Activated naive CD8-positive, alpha-beta T cell treated with anti-CD3 and anti-CD28 coated beads for 36 hours (primary cell): ENCODE measurements at regions not wholly inside any gene's neighbourhood (a gene's known extent, or its start where the extent isn't known, plus 50 kb on each side); places are given as distances from the start of the nearest gene placed in this dataset.

ENCODE experiments used
- DNase-seq: peaks from one replicate; pipeline ENCODE4 v3.0.0; 2021
- H3K27ac Mint-ChIP-seq: one replicate; pipeline ENCODE4 v1.8.0; 2022; ENCODE audit warnings: mild to moderate bottlenecking, moderate library complexity, mixed read lengths
- H3K27me3 Mint-ChIP-seq: one replicate; pipeline ENCODE4 v1.8.0; 2022; ENCODE audit warnings: mild to moderate bottlenecking, mixed read lengths
- H3K36me3 Mint-ChIP-seq: one replicate; pipeline ENCODE4 v1.8.0; 2021; ENCODE audit warnings: mild to moderate bottlenecking, mixed read lengths
- H3K4me1 Mint-ChIP-seq: one replicate; pipeline ENCODE4 v1.8.0; 2021; ENCODE audit warnings: mixed read lengths
- H3K4me3 Mint-ChIP-seq: one replicate; pipeline ENCODE4 v1.8.0; 2022; ENCODE audit warnings: mild to moderate bottlenecking, moderate library complexity, mixed read lengths
- H3K9me3 Mint-ChIP-seq: one replicate; pipeline ENCODE4 v1.8.0; 2022; ENCODE audit warnings: mixed read lengths

DNA sequence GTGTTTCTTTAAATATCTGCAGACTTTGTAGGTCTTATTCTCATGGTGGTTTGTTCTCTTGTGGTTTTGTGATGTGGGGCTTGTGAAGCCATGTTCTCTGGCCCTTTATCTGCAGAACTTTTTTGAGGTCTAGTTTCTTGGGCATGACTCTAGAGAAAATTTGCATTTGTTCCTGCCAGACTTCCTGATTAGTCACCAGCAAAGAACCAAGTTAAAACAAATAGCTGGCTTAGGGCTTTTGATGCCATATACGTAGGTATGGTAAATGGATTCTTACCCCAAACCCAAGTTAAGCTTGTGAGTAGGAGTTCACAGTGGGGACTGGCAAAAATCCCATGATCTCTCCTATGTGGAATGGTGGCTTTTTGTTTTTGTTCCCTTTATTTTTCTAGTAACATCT lies 68.7 kb upstream of the IRX3 start:
- no peak for DNase-seq
- peaks cover 9% of the 10 kb centered on the region for H3K9me3 Mint-ChIP-seq
- H3K4me1 Mint-ChIP-seq: no peaks in the 10 kb centered on the region
- no peaks in the 10 kb centered on the region for H3K36me3 Mint-ChIP-seq
- no peak overlapping the region for H3K27ac Mint-ChIP-seq
- H3K4me3 Mint-ChIP-seq: no peak overlapping the region
- peaks cover 18% of the 10 kb centered on the region for H3K27me3 Mint-ChIP-seq

DNA sequence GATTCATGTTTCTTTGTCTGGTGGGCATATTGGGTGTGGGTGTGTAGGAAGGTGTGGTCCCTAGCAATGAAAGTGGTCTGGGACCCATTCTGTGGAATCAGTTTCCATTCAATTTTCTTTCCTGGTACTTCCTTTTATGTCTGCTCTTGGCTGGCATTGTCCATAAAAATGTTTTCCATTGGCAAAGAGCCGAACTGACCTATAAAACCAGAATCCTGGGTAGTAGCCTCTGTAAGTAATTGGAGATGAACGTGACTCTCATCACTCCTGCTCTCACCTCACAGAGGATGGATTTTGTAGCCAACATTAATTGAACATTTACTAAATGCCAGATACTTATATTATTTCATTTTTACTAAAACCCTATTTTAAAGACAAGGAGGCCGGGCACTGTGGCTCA lies 66.5 kb upstream of the IRX3 start:
- H3K27ac Mint-ChIP-seq: no peak overlapping the region
- H3K4me1 Mint-ChIP-seq: no peaks in the 10 kb centered on the region
- H3K36me3 Mint-ChIP-seq: no peaks in the 10 kb centered on the region
- H3K9me3 Mint-ChIP-seq: peaks cover 9% of the 10 kb centered on the region
- peaks cover 12% of the 10 kb centered on the region for H3K27me3 Mint-ChIP-seq
- DNase-seq: no peak
- H3K4me3 Mint-ChIP-seq: no peak overlapping the region

- DNase-seq: no peak
- Mint-ChIP-seq H3K36me3 (no peaks in the 10 kb centered on the region), H3K4me1 (no peaks in the 10 kb centered on the region), H3K9me3 (peaks cover 9% of the 10 kb centered on the region), H3K27ac (no peak overlapping the region), H3K4me3 (no peak overlapping the region), H3K27me3 (peaks cover 19% of the 10 kb centered on the region)
Measured at GRCh38 chr16:54351171-54351570, 64.6 kb upstream of the IRX3 start.

DNA sequence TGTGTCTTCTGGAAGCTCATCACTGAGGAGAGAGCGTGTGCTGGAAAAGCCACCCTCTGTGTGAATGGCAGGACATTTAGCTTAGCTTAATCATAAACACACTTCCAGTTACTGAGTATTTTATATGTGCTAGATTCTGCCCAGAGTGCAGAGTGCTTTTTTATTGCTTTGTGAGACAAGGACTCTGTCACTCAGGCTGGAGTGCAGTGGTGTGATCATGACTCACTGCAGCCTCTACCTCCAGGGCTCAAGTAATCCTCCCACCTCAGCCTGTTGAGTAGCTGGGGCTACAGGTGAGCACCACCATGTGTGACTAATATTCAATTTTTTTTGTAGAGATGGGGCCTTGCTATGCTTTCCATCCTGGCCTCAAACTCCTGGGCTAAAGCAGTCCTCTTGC lies 61.4 kb upstream of the IRX3 start:
- Mint-ChIP-seq H3K27me3 (peaks cover 24% of the 10 kb centered on the region), H3K36me3 (no peaks in the 10 kb centered on the region), H3K4me1 (no peaks in the 10 kb centered on the region), H3K27ac (no peak overlapping the region), H3K4me3 (no peak overlapping the region), H3K9me3 (peaks cover 2% of the 10 kb centered on the region)
- no peak for DNase-seq

GRCh38 chr16:54346041-54346440 lies 59.5 kb upstream of the IRX3 start:
- Mint-ChIP-seq H3K4me1 (no peaks in the 10 kb centered on the region), H3K27ac (no peak overlapping the region), H3K9me3 (no peaks in the 10 kb centered on the region), H3K4me3 (no peak overlapping the region), H3K36me3 (no peaks in the 10 kb centered on the region), H3K27me3 (peaks cover 16% of the 10 kb centered on the region)
- no peak for DNase-seq

GRCh38 chr16:54344646-54345630 lies 58.4 kb upstream of the IRX3 start:
- DNase-seq: no peak
- H3K36me3 Mint-ChIP-seq: no peaks in the 10 kb centered on the region
- H3K4me3 Mint-ChIP-seq: no peak overlapping the region
- H3K27me3 Mint-ChIP-seq: peaks cover 16% of the 10 kb centered on the region
- no peaks in the 10 kb centered on the region for H3K4me1 Mint-ChIP-seq
- no peaks in the 10 kb centered on the region for H3K9me3 Mint-ChIP-seq
- H3K27ac Mint-ChIP-seq: no peak overlapping the region

GRCh38 chr16:54342966-54343365 lies 56.4 kb upstream of the IRX3 start:
- Mint-ChIP-seq H3K9me3 (no peaks in the 10 kb centered on the region), H3K27ac (no peak overlapping the region), H3K27me3 (peaks cover 16% of the 10 kb centered on the region), H3K4me3 (no peak overlapping the region), H3K4me1 (no peaks in the 10 kb centered on the region), H3K36me3 (no peaks in the 10 kb centered on the region)
- DNase-seq: no peak

- Mint-ChIP-seq H3K4me1 (no peaks in the 10 kb centered on the region), H3K4me3 (no peak overlapping the region), H3K27ac (no peak overlapping the region), H3K27me3 (peaks cover 17% of the 10 kb centered on the region), H3K36me3 (no peaks in the 10 kb centered on the region), H3K9me3 (no peaks in the 10 kb centered on the region)
- no peak for DNase-seq
Measured at GRCh38 chr16:54341892-54342776, 55.5 kb upstream of the IRX3 start.

DNA sequence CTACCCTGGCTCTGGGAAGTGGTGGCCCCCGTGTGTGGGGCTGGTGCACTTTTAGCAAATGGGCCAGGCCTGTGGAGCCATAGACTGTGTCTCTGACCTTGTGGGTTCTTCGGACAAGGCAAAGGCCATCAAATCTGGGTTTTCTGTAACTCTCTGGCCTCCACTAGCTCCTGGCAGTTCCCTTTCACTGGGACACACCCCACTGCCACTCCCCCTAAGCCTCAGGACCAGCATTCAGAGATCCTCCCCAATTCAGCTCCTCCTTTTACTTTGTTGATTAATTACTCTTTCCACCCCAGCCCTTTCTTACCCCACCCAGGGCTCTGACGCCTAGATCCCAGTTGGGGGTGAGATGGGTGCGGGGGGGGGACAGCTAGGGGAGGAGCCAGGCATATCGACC lies 53.9 kb upstream of the IRX3 start:
- Mint-ChIP-seq H3K9me3 (no peaks in the 10 kb centered on the region), H3K27me3 (peaks cover 18% of the 10 kb centered on the region), H3K27ac (no peak overlapping the region), H3K36me3 (no peaks in the 10 kb centered on the region), H3K4me1 (no peaks in the 10 kb centered on the region), H3K4me3 (no peak overlapping the region)
- DNase-seq: no peak

DNA sequence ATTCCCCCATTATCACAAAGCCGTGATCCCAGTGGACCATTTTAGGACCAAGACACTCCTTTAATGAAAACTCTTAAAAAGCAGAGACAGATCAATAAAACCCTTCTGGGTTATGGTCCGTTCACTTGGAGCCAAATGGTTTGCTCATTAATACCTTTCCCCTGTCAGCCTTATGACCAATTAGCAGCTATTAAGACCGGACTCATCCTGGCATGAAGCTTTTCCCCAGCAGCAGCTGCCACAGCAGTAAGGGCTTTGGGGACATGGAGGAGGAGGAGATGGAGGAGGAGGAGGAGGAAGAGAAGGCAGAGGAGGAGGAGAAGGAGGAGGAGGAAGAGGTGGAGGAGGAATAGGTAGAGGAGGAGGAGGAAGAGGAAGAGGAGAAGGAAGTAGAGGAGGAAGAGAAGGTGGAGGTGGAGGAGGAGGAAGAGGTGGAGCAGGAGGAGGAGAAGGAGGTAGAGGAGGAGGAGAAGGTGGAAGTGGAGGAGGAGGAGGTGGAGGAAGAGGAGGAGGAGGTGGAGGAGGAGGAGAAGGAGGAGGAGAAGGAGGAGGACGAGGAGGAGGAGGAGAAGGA lies 50.1 kb upstream of the IRX3 start:
- no peaks in the 10 kb centered on the region for H3K36me3 Mint-ChIP-seq
- DNase-seq: no peak
- H3K9me3 Mint-ChIP-seq: no peaks in the 10 kb centered on the region
- H3K4me3 Mint-ChIP-seq: no peak overlapping the region
- no peaks in the 10 kb centered on the region for H3K4me1 Mint-ChIP-seq
- H3K27me3 Mint-ChIP-seq: peaks cover 18% of the 10 kb centered on the region
- no peak overlapping the region for H3K27ac Mint-ChIP-seq
